ENCODE measurements at regions not wholly inside any gene's neighbourhood (a gene's known extent, or its start where the extent isn't known, plus 50 kb on each side); places are given as distances from the start of the nearest gene placed in this dataset.

DNA sequence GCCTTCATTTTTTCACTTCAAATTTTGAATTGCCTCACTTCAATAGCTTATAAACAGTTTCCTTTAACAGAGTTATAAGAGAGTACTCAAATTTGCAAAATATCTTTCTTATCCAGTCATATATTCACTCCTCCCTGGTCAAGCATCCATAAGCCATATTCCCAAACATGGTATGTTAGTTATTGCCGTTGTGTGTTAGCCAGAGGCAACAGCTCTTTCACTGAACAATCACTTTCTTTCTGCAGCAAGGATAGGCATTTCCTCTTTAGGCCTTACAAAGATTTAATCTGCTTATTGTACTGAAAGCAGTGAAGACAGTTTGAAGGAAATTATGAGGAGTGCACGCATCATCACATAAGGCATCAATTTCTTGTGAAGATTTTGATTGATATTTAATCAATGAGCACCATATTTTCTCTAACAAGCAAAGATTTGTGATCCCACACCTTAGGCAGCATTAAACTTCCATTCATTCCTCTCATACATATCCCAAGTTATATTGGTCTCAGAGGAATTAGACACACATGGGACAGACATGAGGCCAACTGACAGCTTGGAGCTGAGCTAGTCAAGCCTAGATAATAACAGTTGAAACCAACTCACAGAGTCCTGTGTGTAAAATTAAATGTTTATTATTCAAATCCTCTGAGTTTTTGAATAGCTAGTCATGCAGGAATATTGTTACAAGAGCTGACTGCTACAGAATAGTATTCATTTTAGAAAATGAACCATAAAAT lies 80.0 kb upstream of the EPHA6 start:
- no peak for DNase-seq

DNA sequence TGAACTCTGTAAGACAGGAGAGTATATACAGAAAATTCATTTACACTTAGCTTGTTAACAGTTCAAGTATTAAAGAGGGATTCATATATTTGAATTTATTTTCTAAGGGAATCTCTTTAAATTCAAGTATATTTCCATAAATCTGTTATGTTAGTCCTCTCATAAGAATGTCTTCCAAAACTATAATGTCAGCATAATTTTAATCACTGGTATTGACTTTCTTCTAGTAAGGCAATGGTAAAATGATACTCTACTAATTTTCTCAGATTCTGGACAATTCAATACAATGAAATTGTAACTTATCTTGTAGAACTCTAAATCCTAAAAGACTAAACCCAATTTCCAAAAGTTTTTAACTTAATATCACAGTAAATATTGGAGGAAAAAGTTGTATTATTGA lies 66.3 kb upstream of the EPHA6 start:
- no peak for DNase-seq

DNA sequence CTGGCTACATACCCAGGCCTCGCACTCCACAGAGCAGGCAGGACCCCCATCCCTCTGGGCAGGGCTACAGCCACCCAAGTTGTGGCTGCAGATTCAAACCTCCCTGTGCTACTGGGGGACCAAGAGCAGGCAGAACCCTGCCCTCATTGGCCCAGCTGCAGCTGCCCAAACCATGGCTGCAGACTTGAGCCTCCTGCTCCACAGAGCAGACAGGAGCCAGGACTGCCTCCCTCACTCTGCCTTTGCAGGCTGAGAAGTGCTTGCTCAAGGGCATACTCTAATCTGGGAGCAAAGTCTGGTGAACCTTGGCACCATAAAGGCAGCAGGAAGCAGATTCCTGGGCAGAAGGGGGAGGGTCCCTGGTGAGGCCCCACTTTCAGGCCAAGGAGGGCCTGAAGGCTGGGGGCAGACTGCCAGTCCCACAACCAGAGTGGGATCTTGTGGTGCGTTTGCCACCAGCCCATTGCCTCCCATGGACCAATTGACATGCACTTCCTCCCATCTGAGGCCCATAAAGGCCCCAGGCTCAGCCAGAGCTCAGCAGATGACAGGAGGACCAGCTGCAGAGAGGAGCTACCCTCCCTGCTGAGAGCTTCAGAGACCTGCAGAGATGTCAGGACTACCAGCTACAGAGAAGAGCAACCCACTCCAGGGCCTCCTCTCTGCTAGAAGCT lies 64.2 kb upstream of the EPHA6 start:
- no peak for DNase-seq

DNA sequence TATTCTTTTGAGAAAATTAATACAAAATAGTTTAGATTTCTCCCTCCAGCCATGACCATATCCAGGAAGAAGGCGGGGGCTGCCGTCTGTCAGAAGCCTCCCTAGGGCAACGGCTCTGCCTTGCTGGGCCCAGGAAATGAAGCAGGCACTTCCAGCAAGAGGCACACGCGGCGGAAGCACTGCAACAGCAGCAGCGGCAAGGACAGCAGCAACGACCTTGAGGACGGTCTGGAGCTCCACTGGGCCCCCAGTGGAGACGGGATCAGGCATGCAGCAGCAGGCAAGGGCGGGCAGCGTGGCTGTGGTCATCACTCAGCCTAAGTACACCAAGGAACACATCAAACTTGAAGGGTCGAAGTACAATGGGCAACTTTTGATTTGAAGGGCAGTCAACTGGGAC lies 61.3 kb upstream of the EPHA6 start:
- DNase-seq: no peak

DNA sequence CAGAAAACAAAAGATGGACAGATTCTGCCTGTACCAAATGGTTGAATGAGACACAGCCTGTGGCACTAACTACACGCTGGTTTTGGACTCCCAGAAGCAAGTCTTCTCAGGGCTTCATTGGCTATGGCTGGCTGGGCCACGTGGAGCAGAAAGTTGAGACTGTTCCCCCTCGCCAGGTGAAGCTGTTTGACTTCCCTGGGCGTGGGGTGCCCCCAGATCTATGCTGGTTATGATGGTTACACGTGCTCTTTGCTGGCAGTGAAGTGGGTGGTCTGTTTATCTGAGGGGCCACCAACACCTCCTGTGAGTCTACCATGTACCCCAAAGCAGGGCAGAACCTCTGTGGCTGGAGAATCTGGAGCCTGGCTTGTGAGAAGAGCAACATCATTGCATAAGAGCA lies 60.3 kb upstream of the EPHA6 start:
- DNase-seq: no peak

DNA sequence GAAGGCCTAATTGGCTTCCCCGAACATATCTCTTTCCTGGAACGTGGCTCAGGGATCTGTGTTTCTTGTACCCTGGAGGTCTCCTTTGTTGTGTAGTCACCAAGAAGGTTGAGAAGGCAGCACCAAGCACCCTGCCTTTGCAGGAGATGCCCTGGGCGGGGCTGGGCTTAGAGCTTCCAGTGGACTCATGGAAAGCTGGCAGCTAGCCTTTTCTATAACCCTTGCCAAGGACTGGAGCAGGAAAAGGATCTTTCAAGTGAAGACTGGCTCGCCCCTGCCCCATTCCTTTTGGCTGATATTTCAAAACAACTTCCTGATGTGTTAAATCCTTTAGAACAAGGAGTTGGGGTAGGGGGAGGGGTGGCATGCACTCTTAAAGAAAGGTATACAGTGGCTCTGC lies 58.9 kb upstream of the EPHA6 start:
- DNase-seq: no peak

DNA sequence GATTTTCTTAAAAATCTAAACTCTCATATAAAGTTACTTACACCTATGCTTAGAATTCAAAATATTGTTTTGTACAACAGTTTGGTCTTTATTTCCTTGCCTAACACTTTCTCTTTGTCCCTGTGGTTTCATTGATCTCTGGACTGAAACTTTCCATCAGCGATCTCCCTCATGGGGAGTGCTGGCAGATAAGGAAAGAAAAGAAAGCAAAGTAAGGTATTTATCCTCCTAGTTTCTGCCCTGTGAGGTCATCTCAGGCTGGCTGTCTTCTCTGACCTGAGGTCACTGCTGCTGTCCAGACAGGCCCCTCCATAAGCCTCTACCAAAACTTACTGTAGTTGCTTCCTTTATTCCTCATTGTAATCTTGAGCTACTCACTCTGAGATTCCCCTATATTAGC lies 57.9 kb upstream of the EPHA6 start:
- no peak for DNase-seq

DNA sequence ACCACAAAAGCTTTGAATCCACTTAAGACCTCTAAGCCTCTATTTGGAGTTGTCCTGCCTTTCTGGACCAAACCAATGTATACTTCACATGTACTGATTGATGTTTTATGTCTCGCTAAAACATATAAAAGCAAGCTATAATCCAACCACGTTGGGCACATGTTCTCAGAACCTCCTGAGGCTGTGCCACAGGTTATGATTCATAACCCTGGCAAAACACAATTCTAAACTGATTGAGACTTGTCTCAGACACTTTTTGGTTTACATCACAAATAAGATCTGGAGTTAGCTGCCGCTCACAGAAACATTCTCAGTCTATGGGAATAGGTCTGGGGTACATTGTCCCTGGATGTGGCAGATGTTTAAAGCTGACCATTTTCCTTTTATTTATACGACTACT lies 53.4 kb upstream of the EPHA6 start:
- DNase-seq: no peak
